H1 (cell line): ENCODE measurements at regions not wholly inside any gene's neighbourhood (a gene's known extent, or its start where the extent isn't known, plus 50 kb on each side); places are given as distances from the start of the nearest gene placed in this dataset.

Experiments
- CTCF ChIA-PET: fragments of 300-600 bp; sonication (Branson Sonifier 250); formaldehyde crosslinking; loops from one replicate; lab custom pipeline; 2021; ENCODE audit not compliant: partially characterized antibody; lab: Charles Lee
- POLR2A ChIA-PET: fragments of 300-600 bp; sonication (Branson Sonifier 250); formaldehyde crosslinking; loops from one replicate; lab custom pipeline; 2021; ENCODE audit warnings: inconsistent platforms; ENCODE audit not compliant: partially characterized antibody; lab: Charles Lee
- DNase-seq, 2 experiments: peaks; one replicate each; pipeline versions ENCODE4 v3.0.0 to v3.0.0-alpha.2; 2010 to 2022; ENCODE audit warnings: low spot score in 2 of 2, low read depth in 1 of 2, mixed read lengths in 1 of 2
- FAIRE-seq: peaks from 2 replicates; lab custom pipeline; 2011; peaks lifted over from hg19 to GRCh38; lab: Jason Lieb, UNC
- H2AFZ ChIP-seq: 2 replicates; pipeline ENCODE4 v1.8.1; 2012; ENCODE audit warnings: low read length, inconsistent platforms
- H2AK5ac ChIP-seq: 2 replicates; pipeline ENCODE4 v1.6.1; 2013; ENCODE audit warnings: low read depth, low read length
- H2BK120ac ChIP-seq: replicated peaks from 2 replicates; pipeline ENCODE3; 2013; ENCODE audit warnings: low read depth, low read length, inconsistent platforms
- H2BK12ac ChIP-seq: 2 replicates; pipeline ENCODE4 v1.6.1; 2013; ENCODE audit warnings: low read depth, low read length
- H2BK15ac ChIP-seq: 2 replicates; pipeline ENCODE4 v1.6.1; 2013; ENCODE audit warnings: low read length
- H2BK20ac ChIP-seq: 2 replicates; pipeline ENCODE4 v1.6.1; 2013; ENCODE audit warnings: low read length
- H2BK5ac ChIP-seq: 2 replicates; pipeline ENCODE4 v1.6.1; 2013; ENCODE audit warnings: low read depth, low read length
- H3K14ac ChIP-seq: 2 replicates; pipeline ENCODE4 v1.6.1; 2013; ENCODE audit warnings: inconsistent platforms; ENCODE audit not compliant: insufficient read length
- H3K18ac ChIP-seq: 2 replicates; pipeline ENCODE4 v1.6.1; 2013; ENCODE audit warnings: low read length; ENCODE audit errors: extremely low read depth
- H3K23ac ChIP-seq: 2 replicates; pipeline ENCODE4 v1.6.1; 2013; ENCODE audit warnings: inconsistent platforms; ENCODE audit not compliant: insufficient read length
- H3K23me2 ChIP-seq: 2 replicates; pipeline ENCODE4 v1.6.1; 2013; ENCODE audit warnings: low read depth, low read length
- H3K27ac ChIP-seq: 2 replicates; pipeline ENCODE4 v1.6.1; 2011; ENCODE audit warnings: low read depth, low read length, inconsistent platforms
- H3K27me3 ChIP-seq, 4 experiments: replicated peaks in 1 of 4; 1 replicate in 1 of 4; 2 replicates in 3 of 4; pipeline versions ENCODE4 v1.6.1 to v1.8.1; 2011 to 2013; ENCODE audit warnings: low read length in 3 of 4, mild to moderate bottlenecking in 3 of 4, inconsistent platforms in 2 of 4, mixed read lengths in 2 of 4, moderate library complexity in 1 of 4; ENCODE audit not compliant: control insufficient read depth in 3 of 4, insufficient read depth in 3 of 4; ENCODE audit errors: extremely low read depth in 1 of 4
- H3K36me3 ChIP-seq, 4 experiments: 2 replicates each; pipeline versions ENCODE4 v1.6.1 to v1.8.1; 2011 to 2013; ENCODE audit warnings: mild to moderate bottlenecking in 4 of 4, low read length in 3 of 4, moderate library complexity in 2 of 4, control low read depth in 1 of 4, inconsistent platforms in 1 of 4; ENCODE audit not compliant: insufficient read depth in 4 of 4, control insufficient read depth in 2 of 4
- H3K4ac ChIP-seq: replicated peaks from 2 replicates; pipeline ENCODE3; 2013; ENCODE audit warnings: low read length, low read depth, mixed read lengths, inconsistent platforms; ENCODE audit not compliant: insufficient read length
- H3K4me1 ChIP-seq, 4 experiments: replicated peaks in 1 of 4; 1 replicate in 1 of 4; 2 replicates in 3 of 4; pipeline versions ENCODE4 v1.6.1 to v1.8.1; 2011 to 2013; ENCODE audit warnings: low read length in 3 of 4, inconsistent platforms in 2 of 4, mixed read lengths in 1 of 4; ENCODE audit not compliant: insufficient read depth in 4 of 4, control insufficient read depth in 3 of 4
- H3K4me2 ChIP-seq, 2 experiments: 2 replicates each; pipeline versions ENCODE4 v1.6.1 to v1.8.1; 2011 to 2013; ENCODE audit warnings: low read depth in 2 of 2, low read length in 2 of 2, control low read depth in 1 of 2, inconsistent platforms in 1 of 2, mild to moderate bottlenecking in 1 of 2; ENCODE audit not compliant: insufficient read depth in 1 of 2
- H3K4me3 ChIP-seq, 4 experiments: fragments of 200-600, 300-600 bp in 1 of 4; sonication (generic), shearing (Covaris generic), sonication (Bioruptor Twin) in 1 of 4; 2 replicates each; pipeline versions ENCODE4 v1.5.1 to v1.8.1; 2011 to 2016; ENCODE audit warnings: low read length in 4 of 4, low read depth in 3 of 4, control low read depth in 2 of 4, inconsistent platforms in 2 of 4, mild to moderate bottlenecking in 2 of 4, mixed read lengths in 1 of 4, moderate library complexity in 1 of 4; ENCODE audit not compliant: insufficient read depth in 2 of 4; ENCODE audit errors: extremely low read depth in 1 of 4
- H3K56ac ChIP-seq: replicated peaks from 2 replicates; pipeline ENCODE3; 2013; ENCODE audit warnings: low read depth, mild to moderate bottlenecking, mixed read lengths, low read length, inconsistent platforms; ENCODE audit not compliant: insufficient read length
- H3K79me1 ChIP-seq: 2 replicates; pipeline ENCODE4 v1.6.1; 2013; ENCODE audit warnings: low read depth, low read length, control low read depth
- H3K79me2 ChIP-seq, 2 experiments: 2 replicates each; pipeline versions ENCODE4 v1.6.1 to v1.8.1; 2012 to 2013; ENCODE audit warnings: low read length in 2 of 2, mild to moderate bottlenecking in 2 of 2, inconsistent platforms in 1 of 2; ENCODE audit not compliant: insufficient read depth in 2 of 2, control insufficient read depth in 1 of 2
- H3K9ac ChIP-seq, 4 experiments: replicated peaks in 1 of 4; 1 replicate in 1 of 4; 2 replicates in 3 of 4; pipeline versions ENCODE4 v1.6.1 to v1.8.1; 2011 to 2013; ENCODE audit warnings: low read depth in 3 of 4, low read length in 3 of 4, control low read depth in 2 of 4, mild to moderate bottlenecking in 2 of 4, moderate library complexity in 2 of 4, inconsistent platforms in 1 of 4; ENCODE audit errors: extremely low read depth in 1 of 4
- H3K9me3 ChIP-seq, 2 experiments: 2 replicates each; pipeline versions ENCODE4 v1.6.1 to v1.8.1; 2012 to 2013; ENCODE audit warnings: mild to moderate bottlenecking in 2 of 2, moderate library complexity in 2 of 2, control low read depth in 1 of 2, inconsistent platforms in 1 of 2, low read depth in 1 of 2, low read length in 1 of 2, mixed read lengths in 1 of 2; ENCODE audit not compliant: insufficient read depth in 2 of 2
- H4K20me1 ChIP-seq, 2 experiments: replicated peaks in 1 of 2; 2 replicates each; pipeline versions ENCODE3 to v1.8.1; 2011 to 2013; ENCODE audit warnings: inconsistent platforms in 2 of 2, low read length in 2 of 2, mild to moderate bottlenecking in 1 of 2; ENCODE audit not compliant: insufficient read depth in 2 of 2, control insufficient read depth in 1 of 2
- H4K5ac ChIP-seq: 2 replicates; pipeline ENCODE4 v1.6.1; 2013; ENCODE audit warnings: low read length, low read depth, mixed read lengths, inconsistent platforms; ENCODE audit not compliant: insufficient read length
- H4K8ac ChIP-seq: 2 replicates; pipeline ENCODE4 v1.8.0; 2013; ENCODE audit warnings: mild to moderate bottlenecking, moderate library complexity, low read length, inconsistent platforms; ENCODE audit not compliant: insufficient read depth; ENCODE audit errors: extremely low read depth
- H4K91ac ChIP-seq: replicated peaks from 2 replicates; pipeline ENCODE3; 2013; ENCODE audit warnings: low read length, mixed read lengths, inconsistent platforms; ENCODE audit not compliant: insufficient read length
- CEBPB ChIP-seq: IDR thresholded peaks from 2 replicates; pipeline ENCODE4 v1.6.1; 2012; ENCODE audit warnings: low read depth, low read length
- CTCF ChIP-seq, 3 experiments: IDR thresholded peaks; 1 replicate in 2 of 3; 2 replicates in 1 of 3; pipeline versions ENCODE4 v1.5.1 to v1.6.1; 2011; ENCODE audit warnings: low read length in 3 of 3, mild to moderate bottlenecking in 3 of 3, inconsistent platforms in 2 of 3, low read depth in 1 of 3, moderate library complexity in 1 of 3; ENCODE audit not compliant: insufficient read depth in 1 of 3; ENCODE audit errors: control extremely low read depth in 1 of 3
- SRF ChIP-seq: IDR thresholded peaks from 2 replicates; pipeline ENCODE4 v1.6.1; 2011; ENCODE audit warnings: mild to moderate bottlenecking, low read depth, low read length, moderate library complexity

- H2BK15ac ChIP-seq, result no peak overlapping the region
- no peaks in the 10 kb centered on the region for H3K36me3 ChIP-seq
- no peaks in the 10 kb centered on the region for H3K79me1 ChIP-seq
- no peak overlapping the region for H3K23ac ChIP-seq
- FAIRE-seq, result no peak
- H2BK20ac ChIP-seq, result no peak overlapping the region
- H3K56ac ChIP-seq, result no peak overlapping the region
- no peaks in the 10 kb centered on the region for H4K20me1 ChIP-seq
- H3K27me3 ChIP-seq, result no peaks in the 10 kb centered on the region
- no peak overlapping the region for H3K27ac ChIP-seq
- H3K4ac ChIP-seq, result no peak overlapping the region
- H2BK5ac ChIP-seq, result no peak overlapping the region
- H2BK12ac ChIP-seq, result no peak overlapping the region
- TF ChIP-seq SRF (no peak), CEBPB (no peak), CTCF (IDR thresholded peaks at IDR 0.05; ENCODE audit: control extremely low read depth in 1 of 3, insufficient read depth in 1 of 3, low read depth in 1 of 3, low read length in 3 of 3) (no peak)
- TF ChIP-seq, all 59 proteins: peak for 0
- Histone ChIP-seq H4K8ac (no peak overlapping the region), H3K79me2 (no peaks in the 10 kb centered on the region), H3K4me1 (no peaks in the 10 kb centered on the region), H3K23me2 (no peaks in the 10 kb centered on the region), H3K14ac (no peak overlapping the region), H3K4me3 (no peak overlapping the region), H2AK5ac (no peak overlapping the region), H3K18ac (no peak overlapping the region), H2AFZ (no peak overlapping the region), H3K9ac (no peak overlapping the region), H3K4me2 (no peak overlapping the region), H3K9me3 (no peaks in the 10 kb centered on the region), H4K91ac (no peak overlapping the region), H2BK120ac (no peak overlapping the region), H4K5ac (no peak overlapping the region)
- no peak for DNase-seq
- ChIA-PET CTCF (no interaction called here), POLR2A (no interaction called here)
These were observed 1005.7 kb upstream of the NCAM2 start for GRCh38 chr21:19992540-19992939.
